ENCODE measurements at regions not wholly inside any gene's neighbourhood (a gene's known extent, or its start where the extent isn't known, plus 50 kb on each side); places are given as distances from the start of the nearest gene placed in this dataset.

DNA sequence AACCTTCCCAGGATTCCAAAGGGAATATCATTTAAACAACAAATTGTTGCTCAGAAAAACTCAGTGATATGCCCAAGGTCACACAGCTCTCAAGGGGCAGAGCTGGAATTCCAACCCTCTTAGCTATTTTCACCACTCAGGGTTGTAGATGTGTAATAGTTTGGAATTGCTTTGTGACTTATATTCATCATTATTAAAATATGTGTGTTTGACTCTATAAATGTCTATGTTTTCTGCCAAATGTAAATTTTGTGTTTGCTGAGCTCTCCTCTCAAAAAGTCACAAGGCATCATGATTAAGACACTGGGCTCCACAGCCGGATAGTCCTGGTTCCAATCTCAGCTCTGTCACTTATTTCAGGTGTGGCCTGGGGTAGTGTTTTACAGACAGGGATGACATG is 407.3 kb downstream of the TMEM135 start:
- WGBS, result 84% methylated on average over 1 of the region's 1 CpG
- no peak for TF ChIP-seq HNF4G (IDR thresholded peaks at IDR 0.05)
- TF ChIP-seq JUND (IDR thresholded peaks at IDR 0.05), result no peak
- TF ChIP-seq, protein P1, sequence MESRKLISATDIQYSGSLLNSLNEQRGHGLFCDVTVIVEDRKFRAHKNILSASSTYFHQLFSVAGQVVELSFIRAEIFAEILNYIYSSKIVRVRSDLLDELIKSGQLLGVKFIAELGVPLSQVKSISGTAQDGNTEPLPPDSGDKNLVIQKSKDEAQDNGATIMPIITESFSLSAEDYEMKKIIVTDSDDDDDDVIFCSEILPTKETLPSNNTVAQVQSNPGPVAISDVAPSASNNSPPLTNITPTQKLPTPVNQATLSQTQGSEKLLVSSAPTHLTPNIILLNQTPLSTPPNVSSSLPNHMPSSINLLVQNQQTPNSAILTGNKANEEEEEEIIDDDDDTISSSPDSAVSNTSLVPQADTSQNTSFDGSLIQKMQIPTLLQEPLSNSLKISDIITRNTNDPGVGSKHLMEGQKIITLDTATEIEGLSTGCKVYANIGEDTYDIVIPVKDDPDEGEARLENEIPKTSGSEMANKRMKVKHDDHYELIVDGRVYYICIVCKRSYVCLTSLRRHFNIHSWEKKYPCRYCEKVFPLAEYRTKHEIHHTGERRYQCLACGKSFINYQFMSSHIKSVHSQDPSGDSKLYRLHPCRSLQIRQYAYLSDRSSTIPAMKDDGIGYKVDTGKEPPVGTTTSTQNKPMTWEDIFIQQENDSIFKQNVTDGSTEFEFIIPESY (IDR thresholded peaks at IDR 0.05), result no peak
- no peak for TF ChIP-seq HNF4A (conservative IDR thresholded peaks at IDR 0.05)
- no peak for TF ChIP-seq FOXA2 (IDR thresholded peaks at IDR 0.05)
- TF ChIP-seq, protein P2, sequence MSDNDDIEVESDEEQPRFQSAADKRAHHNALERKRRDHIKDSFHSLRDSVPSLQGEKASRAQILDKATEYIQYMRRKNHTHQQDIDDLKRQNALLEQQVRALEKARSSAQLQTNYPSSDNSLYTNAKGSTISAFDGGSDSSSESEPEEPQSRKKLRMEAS (IDR thresholded peaks at IDR 0.05), result no peak
- TF ChIP-seq, protein P3, sequence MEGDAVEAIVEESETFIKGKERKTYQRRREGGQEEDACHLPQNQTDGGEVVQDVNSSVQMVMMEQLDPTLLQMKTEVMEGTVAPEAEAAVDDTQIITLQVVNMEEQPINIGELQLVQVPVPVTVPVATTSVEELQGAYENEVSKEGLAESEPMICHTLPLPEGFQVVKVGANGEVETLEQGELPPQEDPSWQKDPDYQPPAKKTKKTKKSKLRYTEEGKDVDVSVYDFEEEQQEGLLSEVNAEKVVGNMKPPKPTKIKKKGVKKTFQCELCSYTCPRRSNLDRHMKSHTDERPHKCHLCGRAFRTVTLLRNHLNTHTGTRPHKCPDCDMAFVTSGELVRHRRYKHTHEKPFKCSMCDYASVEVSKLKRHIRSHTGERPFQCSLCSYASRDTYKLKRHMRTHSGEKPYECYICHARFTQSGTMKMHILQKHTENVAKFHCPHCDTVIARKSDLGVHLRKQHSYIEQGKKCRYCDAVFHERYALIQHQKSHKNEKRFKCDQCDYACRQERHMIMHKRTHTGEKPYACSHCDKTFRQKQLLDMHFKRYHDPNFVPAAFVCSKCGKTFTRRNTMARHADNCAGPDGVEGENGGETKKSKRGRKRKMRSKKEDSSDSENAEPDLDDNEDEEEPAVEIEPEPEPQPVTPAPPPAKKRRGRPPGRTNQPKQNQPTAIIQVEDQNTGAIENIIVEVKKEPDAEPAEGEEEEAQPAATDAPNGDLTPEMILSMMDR (IDR thresholded peaks at IDR 0.05; ENCODE audit: low read depth, low read length, missing input control), result no peak
- TF ChIP-seq, protein P4, sequence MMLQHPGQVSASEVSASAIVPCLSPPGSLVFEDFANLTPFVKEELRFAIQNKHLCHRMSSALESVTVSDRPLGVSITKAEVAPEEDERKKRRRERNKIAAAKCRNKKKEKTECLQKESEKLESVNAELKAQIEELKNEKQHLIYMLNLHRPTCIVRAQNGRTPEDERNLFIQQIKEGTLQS (IDR thresholded peaks at IDR 0.05), result no peak
- no peak for TF ChIP-seq NR2F2 (IDR thresholded peaks at IDR 0.05)
- TF ChIP-seq RXRA (IDR thresholded peaks at IDR 0.05), result no peak
- TF ChIP-seq RAD21 (IDR thresholded peaks at IDR 0.05), result no peak
- TF ChIP-seq EGR1 (IDR thresholded peaks at IDR 0.05; ENCODE audit: low read depth in 2 of 2), result no peak
- TF ChIP-seq GABPA (IDR thresholded peaks at IDR 0.05 in 1 of 2, conservative IDR thresholded peaks at IDR 0.05 in 1 of 2), result no peak
- no peak for TF ChIP-seq YY1 (IDR thresholded peaks at IDR 0.05)
- TF ChIP-seq FOXA1 (IDR thresholded peaks at IDR 0.05), result no peak
- DNase-seq (ENCODE audit: low spot score), result no peak
- Histone ChIP-seq H3K9me3 (ENCODE audit: control insufficient read depth in 4 of 4, low read length in 3 of 4) (no peaks in the 10 kb centered on the region), H3K4me1 (ENCODE audit: control insufficient read depth in 4 of 4, insufficient read depth in 4 of 4, low read length in 3 of 4) (no peaks in the 10 kb centered on the region), H3K4me3 (ENCODE audit: low read depth in 1 of 3, low read length in 3 of 3) (no peak overlapping the region), H3K36me3 (ENCODE audit: control insufficient read depth in 4 of 4, insufficient read depth in 3 of 4, low read depth in 1 of 4, low read length in 3 of 4) (no peaks in the 10 kb centered on the region), H3K27ac (ENCODE audit: low read depth in 1 of 2, low read length in 2 of 2) (no peak overlapping the region), H3K9ac (ENCODE audit: low read depth in 1 of 2, low read length in 2 of 2) (no peak overlapping the region), H3K27me3 (ENCODE audit: control insufficient read depth in 4 of 4, insufficient read depth in 4 of 4, low read length in 3 of 4) (no peaks in the 10 kb centered on the region)

DNA sequence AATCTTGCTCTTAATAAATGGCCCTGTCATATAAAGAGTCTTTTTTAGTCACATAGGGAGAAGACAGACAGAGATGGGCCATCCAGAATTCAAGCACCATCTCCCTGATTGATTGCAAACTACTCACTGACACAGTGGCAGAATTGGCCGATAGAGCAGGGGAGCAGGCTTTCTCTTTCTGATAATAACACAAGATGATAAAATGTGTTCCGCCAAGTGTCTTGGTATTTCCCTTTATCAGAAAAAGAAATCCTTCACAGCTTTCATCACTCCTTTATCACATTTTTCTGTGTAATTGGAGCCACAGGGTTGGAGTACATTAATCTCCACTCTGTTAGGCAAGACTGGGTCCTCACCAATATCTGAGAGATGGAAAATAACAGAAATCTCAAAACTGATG is 406.0 kb downstream of the TMEM135 start:
- H3K4me3 ChIP-seq (ENCODE audit: low read depth in 1 of 3, low read length in 3 of 3), result no peak overlapping the region
- TF ChIP-seq RAD21 (IDR thresholded peaks at IDR 0.05) (no peak), HNF4A (conservative IDR thresholded peaks at IDR 0.05) (no peak), FOXA1 (IDR thresholded peaks at IDR 0.05) (no peak), HNF4G (IDR thresholded peaks at IDR 0.05) (no peak), YY1 (IDR thresholded peaks at IDR 0.05) (no peak), EGR1 (IDR thresholded peaks at IDR 0.05; ENCODE audit: low read depth in 2 of 2) (no peak), RXRA (IDR thresholded peaks at IDR 0.05) (no peak), NR2F2 (IDR thresholded peaks at IDR 0.05) (no peak), SP1 (IDR thresholded peaks at IDR 0.05) (no peak), FOXA2 (IDR thresholded peaks at IDR 0.05) (no peak), TAF1 (conservative IDR thresholded peaks at IDR 0.05) (no peak), JUND (IDR thresholded peaks at IDR 0.05) (no peak), GABPA (IDR thresholded peaks at IDR 0.05 in 1 of 2, conservative IDR thresholded peaks at IDR 0.05 in 1 of 2) (no peak)
- TF ChIP-seq, protein P5, sequence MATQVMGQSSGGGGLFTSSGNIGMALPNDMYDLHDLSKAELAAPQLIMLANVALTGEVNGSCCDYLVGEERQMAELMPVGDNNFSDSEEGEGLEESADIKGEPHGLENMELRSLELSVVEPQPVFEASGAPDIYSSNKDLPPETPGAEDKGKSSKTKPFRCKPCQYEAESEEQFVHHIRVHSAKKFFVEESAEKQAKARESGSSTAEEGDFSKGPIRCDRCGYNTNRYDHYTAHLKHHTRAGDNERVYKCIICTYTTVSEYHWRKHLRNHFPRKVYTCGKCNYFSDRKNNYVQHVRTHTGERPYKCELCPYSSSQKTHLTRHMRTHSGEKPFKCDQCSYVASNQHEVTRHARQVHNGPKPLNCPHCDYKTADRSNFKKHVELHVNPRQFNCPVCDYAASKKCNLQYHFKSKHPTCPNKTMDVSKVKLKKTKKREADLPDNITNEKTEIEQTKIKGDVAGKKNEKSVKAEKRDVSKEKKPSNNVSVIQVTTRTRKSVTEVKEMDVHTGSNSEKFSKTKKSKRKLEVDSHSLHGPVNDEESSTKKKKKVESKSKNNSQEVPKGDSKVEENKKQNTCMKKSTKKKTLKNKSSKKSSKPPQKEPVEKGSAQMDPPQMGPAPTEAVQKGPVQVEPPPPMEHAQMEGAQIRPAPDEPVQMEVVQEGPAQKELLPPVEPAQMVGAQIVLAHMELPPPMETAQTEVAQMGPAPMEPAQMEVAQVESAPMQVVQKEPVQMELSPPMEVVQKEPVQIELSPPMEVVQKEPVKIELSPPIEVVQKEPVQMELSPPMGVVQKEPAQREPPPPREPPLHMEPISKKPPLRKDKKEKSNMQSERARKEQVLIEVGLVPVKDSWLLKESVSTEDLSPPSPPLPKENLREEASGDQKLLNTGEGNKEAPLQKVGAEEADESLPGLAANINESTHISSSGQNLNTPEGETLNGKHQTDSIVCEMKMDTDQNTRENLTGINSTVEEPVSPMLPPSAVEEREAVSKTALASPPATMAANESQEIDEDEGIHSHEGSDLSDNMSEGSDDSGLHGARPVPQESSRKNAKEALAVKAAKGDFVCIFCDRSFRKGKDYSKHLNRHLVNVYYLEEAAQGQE (IDR thresholded peaks at IDR 0.05), result no peak
- TF ChIP-seq, protein P3 (IDR thresholded peaks at IDR 0.05; ENCODE audit: low read depth, low read length, missing input control), result no peak
- TF ChIP-seq, protein P1 (IDR thresholded peaks at IDR 0.05), result no peak
- TF ChIP-seq, protein P2 (IDR thresholded peaks at IDR 0.05), result no peak
- TF ChIP-seq, protein P4 (IDR thresholded peaks at IDR 0.05), result no peak

More for the DNA sequence above, 406.0 kb downstream of the TMEM135 start:
- H3K4me1 ChIP-seq (ENCODE audit: control insufficient read depth in 4 of 4, insufficient read depth in 4 of 4, low read length in 3 of 4), result no peaks in the 10 kb centered on the region
- no peaks in the 10 kb centered on the region for H3K9me3 ChIP-seq (ENCODE audit: control insufficient read depth in 4 of 4, low read length in 3 of 4)
- H3K27ac ChIP-seq (ENCODE audit: low read depth in 1 of 2, low read length in 2 of 2), result no peak overlapping the region
- no peaks in the 10 kb centered on the region for H3K36me3 ChIP-seq (ENCODE audit: control insufficient read depth in 4 of 4, insufficient read depth in 3 of 4, low read depth in 1 of 4, low read length in 3 of 4)
- 81% methylated on average over 2 of the region's 2 CpGs for WGBS
- H3K27me3 ChIP-seq (ENCODE audit: control insufficient read depth in 4 of 4, insufficient read depth in 4 of 4, low read length in 3 of 4), result no peaks in the 10 kb centered on the region
- no peak for DNase-seq (ENCODE audit: low spot score)
- H3K9ac ChIP-seq (ENCODE audit: low read depth in 1 of 2, low read length in 2 of 2), result no peak overlapping the region

All from liver (tissue), 8 donors.